H7 (cell line): ENCODE measurements at regions not wholly inside any gene's neighbourhood (a gene's known extent, or its start where the extent isn't known, plus 50 kb on each side); places are given as distances from the start of the nearest gene placed in this dataset.

ENCODE experiments used
- DNase-seq: peaks from one replicate; pipeline ENCODE4 v3.0.0; 2012
- H3K27me3 ChIP-seq: 2 replicates; pipeline ENCODE4 v1.6.0; 2011; ENCODE audit warnings: mild to moderate bottlenecking, low read length; ENCODE audit not compliant: control insufficient read depth, insufficient read depth
- H3K36me3 ChIP-seq: replicated peaks from 2 replicates; pipeline ENCODE4 v1.5.1; 2011; ENCODE audit warnings: low read length; ENCODE audit not compliant: control insufficient read depth, insufficient read depth
- H3K4me3 ChIP-seq: 2 replicates; pipeline ENCODE4 v1.5.1; 2011; ENCODE audit warnings: low read depth, mild to moderate bottlenecking, control low read depth, low read length, moderate library complexity; ENCODE audit not compliant: insufficient read depth

GRCh38 chr21:27734146-27734545 lies 767.3 kb upstream of the ADAMTS5 start:
- H3K36me3 ChIP-seq: no peaks in the 10 kb centered on the region
- H3K4me3 ChIP-seq: no peak overlapping the region
- no peak for DNase-seq
- H3K27me3 ChIP-seq: no peaks in the 10 kb centered on the region

- H3K4me3 ChIP-seq: no peak overlapping the region
- H3K36me3 ChIP-seq: no peaks in the 10 kb centered on the region
- no peaks in the 10 kb centered on the region for H3K27me3 ChIP-seq
- DNase-seq: no peak
These were observed 759.0 kb upstream of the ADAMTS5 start for GRCh38 chr21:27725916-27726315.

- DNase-seq: no peak
- Histone ChIP-seq H3K27me3 (no peaks in the 10 kb centered on the region), H3K4me3 (no peak overlapping the region), H3K36me3 (no peaks in the 10 kb centered on the region)
These were observed 755.2 kb upstream of the ADAMTS5 start for GRCh38 chr21:27722095-27722494.

- DNase-seq: no peak
- Histone ChIP-seq H3K27me3 (no peaks in the 10 kb centered on the region), H3K36me3 (no peaks in the 10 kb centered on the region), H3K4me3 (no peak overlapping the region)
These were observed 754.8 kb upstream of the ADAMTS5 start for GRCh38 chr21:27721675-27722074.

- Histone ChIP-seq H3K27me3 (no peaks in the 10 kb centered on the region), H3K4me3 (no peak overlapping the region), H3K36me3 (no peaks in the 10 kb centered on the region)
- DNase-seq: no peak
These were observed 752.3 kb upstream of the ADAMTS5 start for GRCh38 chr21:27719226-27719625.

GRCh38 chr21:27715131-27715530 lies 748.2 kb upstream of the ADAMTS5 start:
- H3K4me3 ChIP-seq: no peak overlapping the region

GRCh38 chr21:27713154-27714109 lies 746.5 kb upstream of the ADAMTS5 start:
- Histone ChIP-seq H3K27me3 (no peaks in the 10 kb centered on the region), H3K36me3 (no peaks in the 10 kb centered on the region), H3K4me3 (no peak overlapping the region)
- no peak for DNase-seq

More at GRCh38 chr21:27715131-27715530, 748.2 kb upstream of the ADAMTS5 start:
- H3K36me3 ChIP-seq: no peaks in the 10 kb centered on the region
- DNase-seq: no peak
- no peaks in the 10 kb centered on the region for H3K27me3 ChIP-seq

GRCh38 chr21:27704567-27705166 lies 737.8 kb upstream of the ADAMTS5 start:
- Histone ChIP-seq H3K4me3 (no peak overlapping the region), H3K36me3 (no peaks in the 10 kb centered on the region), H3K27me3 (no peaks in the 10 kb centered on the region)
- no peak for DNase-seq

- DNase-seq: no peak
- Histone ChIP-seq H3K27me3 (no peaks in the 10 kb centered on the region), H3K36me3 (no peaks in the 10 kb centered on the region), H3K4me3 (no peak overlapping the region)
These were observed 736.9 kb upstream of the ADAMTS5 start for GRCh38 chr21:27703791-27704190.

- Histone ChIP-seq H3K27me3 (no peaks in the 10 kb centered on the region), H3K36me3 (no peaks in the 10 kb centered on the region), H3K4me3 (no peak overlapping the region)
- peak; percentile 26 for DNase-seq
These were observed 734.2 kb upstream of the ADAMTS5 start for GRCh38 chr21:27700974-27701614.

GRCh38 chr21:27695246-27695645 lies 728.4 kb upstream of the ADAMTS5 start:
- no peaks in the 10 kb centered on the region for H3K36me3 ChIP-seq
- no peaks in the 10 kb centered on the region for H3K27me3 ChIP-seq
- H3K4me3 ChIP-seq: no peak overlapping the region
- no peak for DNase-seq

- no peaks in the 10 kb centered on the region for H3K36me3 ChIP-seq
- H3K27me3 ChIP-seq: no peaks in the 10 kb centered on the region
- H3K4me3 ChIP-seq: no peak overlapping the region
- DNase-seq: peak; percentile 9
These were observed 727.8 kb upstream of the ADAMTS5 start for GRCh38 chr21:27694667-27695066.

GRCh38 chr21:27693376-27693775 lies 726.5 kb upstream of the ADAMTS5 start:
- Histone ChIP-seq H3K4me3 (no peak overlapping the region), H3K27me3 (no peaks in the 10 kb centered on the region), H3K36me3 (no peaks in the 10 kb centered on the region)
- no peak for DNase-seq

GRCh38 chr21:27691516-27691915 lies 724.6 kb upstream of the ADAMTS5 start:
- no peak overlapping the region for H3K4me3 ChIP-seq
- H3K27me3 ChIP-seq: no peaks in the 10 kb centered on the region
- DNase-seq: no peak
- H3K36me3 ChIP-seq: no peaks in the 10 kb centered on the region

- Histone ChIP-seq H3K27me3 (no peaks in the 10 kb centered on the region), H3K36me3 (no peaks in the 10 kb centered on the region), H3K4me3 (no peak overlapping the region)
- DNase-seq: no peak
These were observed 724.1 kb upstream of the ADAMTS5 start for GRCh38 chr21:27691006-27691405.
